Globus pallidus (tissue), 1 donor: ENCODE measurements at regions not wholly inside any gene's neighbourhood (a gene's known extent, or its start where the extent isn't known, plus 50 kb on each side); places are given as distances from the start of the nearest gene placed in this dataset.
"Not testable (repeated sequence)": the region's sequence is repeated elsewhere in the genome, so short reads cannot be mapped to it uniquely, and the experiment has no call there.

Experiments
- DNase-seq: peaks from one replicate; pipeline ENCODE4 v3.0.0-alpha.2; 2015; ENCODE audit warnings: low spot score

- no peak for DNase-seq
Measured at GRCh38 chr3:23105048-23105447, 98.1 kb upstream of the UBE2E2 start.

DNA sequence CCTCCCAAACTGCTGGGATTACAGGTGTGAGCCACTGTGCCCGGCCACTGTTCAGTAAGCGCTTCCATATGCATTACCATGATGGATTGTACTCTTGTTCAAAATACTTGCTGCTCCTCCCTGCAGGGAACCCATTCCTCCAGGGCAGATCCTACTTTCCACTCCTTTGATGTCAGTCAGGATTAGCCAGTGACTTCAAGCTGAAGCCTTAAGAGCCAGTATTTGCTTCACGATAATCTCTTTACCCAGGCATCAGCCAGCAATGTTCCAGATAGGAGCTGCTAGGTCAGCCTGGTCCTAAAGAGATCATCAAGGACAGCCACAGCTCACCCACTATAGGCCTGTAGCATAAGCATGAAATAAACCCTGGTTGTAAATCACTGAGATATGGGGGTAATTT lies 96.5 kb upstream of the UBE2E2 start:
- DNase-seq: no peak

DNA sequence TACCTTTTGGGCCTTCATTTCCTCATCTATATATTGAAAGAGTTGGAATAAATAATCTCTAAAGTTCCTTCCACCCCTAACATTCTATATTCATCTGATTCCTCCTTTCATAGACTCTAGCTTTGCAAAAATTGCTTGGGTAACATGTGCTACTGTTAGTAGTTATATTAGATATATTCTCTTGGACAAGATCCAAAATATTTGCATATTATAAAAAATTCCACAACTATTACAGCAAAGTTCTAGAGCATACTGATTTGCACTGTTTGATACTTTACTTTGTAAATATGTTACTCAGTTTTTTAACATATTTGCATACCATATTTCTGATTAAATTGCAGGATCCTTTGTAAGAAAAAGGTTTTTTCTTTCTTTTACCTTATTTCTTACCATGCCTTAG lies 95.9 kb upstream of the UBE2E2 start:
- DNase-seq: no peak

DNA sequence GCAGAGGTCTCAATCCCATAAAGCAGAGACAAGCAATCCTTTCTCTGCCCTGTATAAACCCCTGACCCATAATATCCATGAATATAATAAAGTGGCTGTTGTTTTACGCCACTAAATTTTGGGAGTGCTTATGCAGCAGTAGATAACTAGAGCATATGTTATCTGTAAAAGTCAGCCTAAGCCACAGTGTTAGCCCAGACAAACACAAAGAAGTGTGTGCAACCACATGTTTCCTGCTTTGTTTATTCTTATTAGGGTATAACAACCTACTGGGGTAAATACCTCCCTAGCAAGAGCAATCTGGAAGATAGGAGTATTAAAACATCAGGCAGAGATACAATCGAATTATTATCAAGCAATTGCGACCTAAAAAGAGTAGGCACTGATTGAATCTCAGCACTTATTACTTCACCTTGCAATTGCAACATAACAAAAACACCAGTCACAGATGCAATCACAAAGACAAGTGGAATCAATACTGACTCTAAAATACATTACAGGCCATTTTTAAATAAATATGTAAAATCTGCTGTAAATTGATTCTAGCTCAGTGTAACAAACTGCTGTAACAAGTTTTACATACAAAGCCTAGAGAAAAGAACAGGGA lies 94.6 kb upstream of the UBE2E2 start:
- DNase-seq: no peak

DNA sequence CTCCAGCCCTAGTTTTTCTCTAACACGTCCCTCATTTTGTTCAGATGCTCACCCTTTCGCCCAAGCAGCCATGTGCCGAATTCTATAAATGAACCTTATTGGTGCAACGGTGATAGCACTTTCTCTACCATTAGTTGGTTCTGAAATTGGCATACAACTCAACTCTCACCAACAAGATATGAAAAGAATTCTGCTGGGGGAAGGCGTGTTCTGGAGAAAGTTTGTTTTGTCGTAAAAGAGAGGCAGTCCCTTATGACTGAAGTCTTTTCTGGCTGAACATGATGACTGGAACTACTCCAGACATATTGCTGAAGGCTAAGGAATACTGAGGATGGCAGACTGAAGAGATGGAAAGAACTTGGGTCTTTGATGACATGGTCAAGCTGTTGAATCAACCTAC lies 91.8 kb upstream of the UBE2E2 start:
- DNase-seq: no peak

GRCh38 chr3:23111797-23112196 lies 91.3 kb upstream of the UBE2E2 start:
- no peak for DNase-seq

- DNase-seq: no peak
Measured at GRCh38 chr3:23112491-23112890, 90.6 kb upstream of the UBE2E2 start.

DNA sequence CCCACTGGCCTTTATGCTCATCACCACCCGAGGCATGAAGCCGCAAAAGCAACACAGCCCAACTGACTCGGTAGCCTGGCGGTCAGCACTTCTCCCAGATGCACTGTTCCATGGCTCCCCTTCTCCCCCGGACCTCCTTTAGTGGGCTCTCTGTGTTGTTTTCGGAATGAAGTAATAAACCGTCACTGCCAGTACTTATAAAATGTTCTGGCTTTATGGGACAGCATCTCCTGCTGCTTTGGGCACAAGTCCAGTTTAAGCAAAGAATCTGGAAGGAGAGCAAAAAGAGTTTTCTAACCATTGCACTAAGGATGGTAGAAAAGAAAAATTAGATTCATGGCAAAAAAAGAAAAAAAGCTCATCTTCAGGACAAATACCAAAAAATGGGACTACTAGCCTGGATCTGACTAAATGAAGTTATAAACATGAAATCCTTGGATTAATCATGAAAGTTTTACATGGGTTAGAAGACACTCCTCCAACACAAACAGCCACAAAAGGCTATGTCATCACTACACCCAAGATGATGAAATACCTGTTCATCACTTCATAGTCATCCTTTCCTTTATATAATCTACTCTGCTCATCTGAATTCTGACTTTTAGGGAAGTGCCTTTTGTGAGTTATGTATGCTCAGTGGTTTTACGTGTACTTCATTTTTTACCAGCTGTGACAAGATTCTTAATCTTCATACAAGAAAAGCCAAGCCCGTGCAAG lies 89.5 kb upstream of the UBE2E2 start:
- no peak for DNase-seq

DNA sequence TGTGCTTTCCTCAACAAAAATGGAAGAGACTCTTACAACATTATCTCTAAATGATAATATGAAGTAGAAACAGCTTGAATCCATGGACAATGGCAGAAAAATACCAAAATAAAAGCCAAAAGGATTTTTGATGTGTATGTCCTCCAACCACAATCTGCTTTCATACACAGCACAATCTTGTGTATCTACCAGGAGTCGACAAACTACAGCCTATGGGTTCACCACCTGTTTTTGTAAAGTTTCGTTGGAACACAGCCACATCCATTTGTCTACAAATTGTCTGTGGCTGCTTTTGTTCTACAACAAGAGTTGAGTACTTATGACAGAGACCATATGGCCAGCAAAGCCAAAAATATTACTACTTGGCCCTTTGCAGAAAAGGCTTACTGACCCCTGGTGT lies 88.7 kb upstream of the UBE2E2 start:
- no peak for DNase-seq

DNA sequence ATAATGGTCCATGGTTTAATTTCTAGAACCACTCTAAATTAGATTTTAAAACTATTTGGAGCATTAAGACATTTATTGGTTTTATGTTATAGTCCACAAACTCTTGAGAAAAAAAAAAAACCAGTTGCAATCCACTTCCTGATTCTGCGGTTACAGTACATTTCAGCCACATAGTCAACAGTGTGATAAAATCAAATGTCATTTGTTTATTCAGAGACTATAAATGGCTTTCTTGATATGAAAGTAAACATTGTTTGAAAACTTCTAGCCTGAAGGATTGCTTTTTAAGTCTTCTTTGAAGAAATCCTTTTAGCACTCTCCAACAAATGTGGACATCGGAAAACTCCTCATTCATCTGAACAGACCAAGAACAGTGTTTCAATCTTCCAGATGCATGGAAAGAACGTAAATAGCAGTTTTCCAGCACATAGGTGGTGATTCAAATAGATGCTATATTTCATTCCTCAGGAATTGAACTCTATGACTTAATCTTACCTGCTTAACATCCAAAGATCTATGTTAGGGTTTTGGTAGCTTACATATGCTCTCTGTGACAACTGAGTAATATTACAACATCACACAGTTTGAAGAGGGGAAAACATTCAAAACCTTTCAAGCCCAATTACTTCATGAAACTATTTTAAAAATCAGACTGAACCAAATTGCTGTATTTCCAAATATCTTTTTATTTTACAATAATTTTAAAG lies 87.8 kb upstream of the UBE2E2 start:
- DNase-seq: no peak

- DNase-seq: no peak
Measured at GRCh38 chr3:23116081-23116837, 86.9 kb upstream of the UBE2E2 start.

- DNase-seq: no peak
Measured at GRCh38 chr3:23117856-23118255, 85.3 kb upstream of the UBE2E2 start.

GRCh38 chr3:23127196-23127595 lies 75.9 kb upstream of the UBE2E2 start:
- DNase-seq: no peak

- no peak for DNase-seq
Measured at GRCh38 chr3:23128655-23129054, 74.5 kb upstream of the UBE2E2 start.

GRCh38 chr3:23129117-23129516 lies 74.0 kb upstream of the UBE2E2 start:
- no peak for DNase-seq

DNA sequence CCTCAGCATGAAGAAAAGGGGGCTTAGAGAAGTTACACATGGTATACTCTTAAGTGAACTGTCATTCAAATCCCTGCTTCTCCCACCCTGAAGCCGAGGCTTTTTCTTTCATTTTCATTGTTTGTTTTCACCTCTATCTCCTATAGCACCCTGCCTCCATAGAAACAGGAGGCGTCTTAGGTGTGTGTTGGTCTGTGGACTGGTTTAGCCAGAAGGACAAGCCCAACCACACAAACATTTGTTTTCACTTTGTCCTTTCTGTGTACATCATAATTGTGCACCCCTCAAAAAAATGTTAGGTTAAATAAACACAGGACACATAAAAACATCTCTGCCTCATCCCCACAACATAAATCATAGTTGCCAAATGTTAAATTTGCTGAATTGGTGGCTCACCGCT lies 73.3 kb upstream of the UBE2E2 start:
- no peak for DNase-seq

GRCh38 chr3:23130406-23130805 lies 72.7 kb upstream of the UBE2E2 start:
- DNase-seq: no peak

DNA sequence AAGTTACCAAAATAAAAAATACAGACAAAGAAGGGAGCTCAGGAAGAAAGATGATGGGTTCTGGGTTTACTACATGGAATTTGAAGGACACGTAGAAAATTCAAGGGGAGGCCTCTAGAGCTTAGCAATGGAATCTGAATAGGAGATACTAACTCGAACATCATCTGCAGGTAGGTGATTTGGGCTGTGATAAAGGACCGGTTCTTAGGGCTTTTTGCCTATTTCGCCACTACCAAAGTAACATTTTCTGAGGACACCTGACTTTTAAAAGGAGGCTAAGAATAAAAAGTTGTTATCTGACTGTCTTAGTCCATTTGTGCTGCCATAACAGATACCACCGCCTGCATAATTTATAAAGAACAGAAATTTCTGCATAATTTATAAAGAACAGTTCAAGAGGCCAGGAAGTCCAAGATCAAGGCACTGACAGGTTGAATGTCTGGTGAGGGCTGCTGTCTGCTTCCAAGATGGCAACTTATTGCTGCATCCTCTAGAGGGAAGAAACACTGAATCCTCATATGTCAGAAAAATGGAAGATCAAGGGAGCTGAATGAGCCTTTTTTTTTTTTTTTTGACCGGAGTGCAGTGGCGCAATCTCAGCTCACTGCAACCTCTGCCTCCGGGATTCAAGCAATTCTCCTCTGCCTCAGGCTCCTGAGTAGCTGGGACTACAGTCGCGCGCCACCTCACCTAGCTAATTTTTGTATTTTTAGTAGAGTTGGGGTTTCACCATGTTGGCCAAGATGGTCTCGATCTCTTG lies 67.9 kb upstream of the UBE2E2 start:
- DNase-seq: no peak

GRCh38 chr3:23136054-23136453 lies 67.1 kb upstream of the UBE2E2 start:
- DNase-seq: no peak

GRCh38 chr3:23144051-23144450 lies 59.1 kb upstream of the UBE2E2 start:
- DNase-seq: not testable (repeated sequence)

DNA sequence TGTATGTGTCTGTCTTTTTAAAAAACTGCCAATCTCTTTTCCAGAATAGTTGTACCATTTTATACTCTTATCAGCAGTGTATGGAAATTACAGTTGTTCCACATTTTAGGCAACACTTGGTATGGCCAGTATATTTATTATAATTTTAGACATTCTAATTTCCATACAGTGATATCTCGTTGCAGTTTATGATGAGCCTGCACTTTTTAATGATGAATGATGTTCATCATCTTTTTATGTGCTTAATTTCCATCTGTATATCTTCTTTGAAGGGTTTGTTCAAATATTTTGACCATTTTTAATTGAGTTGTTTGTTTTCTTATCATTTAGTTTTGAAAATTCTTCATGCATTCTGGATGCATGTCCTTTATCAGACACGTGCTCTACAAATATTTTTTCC lies 57.0 kb upstream of the UBE2E2 start:
- DNase-seq: no peak

DNA sequence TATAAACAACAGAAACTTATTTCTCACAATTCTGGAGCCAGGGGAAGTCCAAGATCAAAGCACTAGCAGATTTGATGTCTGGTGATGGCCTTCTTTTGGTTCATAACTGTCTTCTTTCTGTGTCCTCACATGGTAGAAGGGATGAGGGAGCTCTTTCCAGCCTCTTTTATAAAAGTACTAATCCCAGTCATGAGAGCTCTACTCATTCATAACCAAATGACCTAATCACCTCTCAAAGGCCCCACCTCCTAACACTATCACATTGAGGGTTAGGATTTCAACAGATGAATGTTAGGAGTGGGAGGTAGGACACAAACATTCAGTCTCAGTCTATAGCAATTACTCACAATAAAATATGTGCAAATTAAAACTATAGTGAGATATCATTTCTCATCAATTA lies 50.1 kb upstream of the UBE2E2 start:
- DNase-seq: no peak
